ENCODE measurements at regions not wholly inside any gene's neighbourhood (a gene's known extent, or its start where the extent isn't known, plus 50 kb on each side); places are given as distances from the start of the nearest gene placed in this dataset.
"Not testable (repeated sequence)": the region's sequence is repeated elsewhere in the genome, so short reads cannot be mapped to it uniquely, and the experiment has no call there.

GRCh38 chr10:22801785-22802184 is 87.4 kb upstream of the PIP4K2A start:
- 36 to 57% methylated on average over 1 of the region's 1 CpG for WGBS, 2 donors
- TF ChIP-seq CTCF (IDR thresholded peaks at IDR 0.05) (no peak), POLR2A (IDR thresholded peaks at IDR 0.05) (no peak)
- no peak for DNase-seq
- Histone ChIP-seq H3K4me3 (no peak overlapping the region), H3K27ac (no peak overlapping the region), H3K36me3 (no peaks in the 10 kb centered on the region), H3K9me3 (no peaks in the 10 kb centered on the region), H3K4me1 (peaks cover 0 to 23% (median 0%) of the 10 kb centered on the region in 3 donors), H3K27me3 (no peaks in the 10 kb centered on the region)
- intact Hi-C loops (cut with DNase I): no loop called here

GRCh38 chr10:22797796-22798195 is 83.4 kb upstream of the PIP4K2A start:
- whole genome bisulfite sequencing, 2 donors: 55 to 67% methylated on average over 1 of the region's 1 CpG
- intact Hi-C loops (cut with DNase I): not testable (repeated sequence)

GRCh38 chr10:22795546-22795945 is 81.2 kb upstream of the PIP4K2A start:
- no peaks in the 10 kb centered on the region for H3K36me3 ChIP-seq
- no peak overlapping the region for H3K27ac ChIP-seq
- H3K9me3 ChIP-seq: no peaks in the 10 kb centered on the region
- no peak for DNase-seq
- WGBS, 2 donors: 84 to 93% methylated on average over 3 of the region's 3 CpGs
- TF ChIP-seq POLR2A (IDR thresholded peaks at IDR 0.05) (no peak), CTCF (IDR thresholded peaks at IDR 0.05) (no peak)
- no peak overlapping the region for H3K4me3 ChIP-seq
- intact Hi-C loops (cut with DNase I): no loop called here
- H3K4me1 ChIP-seq: no peaks in the 10 kb centered on the region
- no peaks in the 10 kb centered on the region for H3K27me3 ChIP-seq

More at GRCh38 chr10:22797796-22798195, 83.4 kb upstream of the PIP4K2A start:
- H3K36me3 ChIP-seq, DNase-seq, H3K27ac ChIP-seq, H3K4me1 ChIP-seq, H3K4me3 ChIP-seq, H3K9me3 ChIP-seq, H3K27me3 ChIP-seq: not testable (repeated sequence)

GRCh38 chr10:22792161-22792560 is 77.8 kb upstream of the PIP4K2A start:
- DNase-seq: no peak
- Histone ChIP-seq H3K27me3 (no peaks in the 10 kb centered on the region), H3K4me1 (no peaks in the 10 kb centered on the region), H3K36me3 (no peaks in the 10 kb centered on the region), H3K27ac (no peak overlapping the region), H3K9me3 (no peaks in the 10 kb centered on the region), H3K4me3 (no peak overlapping the region)
- intact Hi-C loops (cut with DNase I): no loop called here
- no peak for TF ChIP-seq CTCF (IDR thresholded peaks at IDR 0.05)
- TF ChIP-seq POLR2A (IDR thresholded peaks at IDR 0.05): no peak
- WGBS, 2 donors: 35 to 56% methylated on average over 4 of the region's 4 CpGs

- H3K9me3 ChIP-seq: no peaks in the 10 kb centered on the region
- TF ChIP-seq POLR2A (IDR thresholded peaks at IDR 0.05): no peak
- TF ChIP-seq CTCF (IDR thresholded peaks at IDR 0.05): no peak
- no peaks in the 10 kb centered on the region for H3K4me1 ChIP-seq
- WGBS, 2 donors: 69 to 70% methylated on average over 5 of the region's 5 CpGs
- H3K27ac ChIP-seq: no peak overlapping the region
- H3K36me3 ChIP-seq: no peaks in the 10 kb centered on the region
- intact Hi-C loops (cut with DNase I): no loop called here
- no peaks in the 10 kb centered on the region for H3K27me3 ChIP-seq
- no peak overlapping the region for H3K4me3 ChIP-seq
- DNase-seq: no peak
Observed at GRCh38 chr10:22791665-22792064, 77.3 kb upstream of the PIP4K2A start.

- no peaks in the 10 kb centered on the region for H3K27me3 ChIP-seq
- intact Hi-C loops (cut with DNase I): no loop called here
- no peaks in the 10 kb centered on the region for H3K36me3 ChIP-seq
- H3K4me3 ChIP-seq: no peak overlapping the region
- H3K9me3 ChIP-seq: no peaks in the 10 kb centered on the region
- no peak for TF ChIP-seq CTCF (IDR thresholded peaks at IDR 0.05)
- TF ChIP-seq POLR2A (IDR thresholded peaks at IDR 0.05): no peak
- 59 to 64% methylated on average over 1 of the region's 1 CpG for WGBS, 2 donors
- no peak overlapping the region for H3K27ac ChIP-seq
- no peaks in the 10 kb centered on the region for H3K4me1 ChIP-seq
- DNase-seq: no peak
Observed at GRCh38 chr10:22784668-22785067, 70.3 kb upstream of the PIP4K2A start.
